ENCODE measurements at regions not wholly inside any gene's neighbourhood (a gene's known extent, or its start where the extent isn't known, plus 50 kb on each side); places are given as distances from the start of the nearest gene placed in this dataset.
"Not testable (repeated sequence)": the region's sequence is repeated elsewhere in the genome, so short reads cannot be mapped to it uniquely, and the experiment has no call there.

DNA sequence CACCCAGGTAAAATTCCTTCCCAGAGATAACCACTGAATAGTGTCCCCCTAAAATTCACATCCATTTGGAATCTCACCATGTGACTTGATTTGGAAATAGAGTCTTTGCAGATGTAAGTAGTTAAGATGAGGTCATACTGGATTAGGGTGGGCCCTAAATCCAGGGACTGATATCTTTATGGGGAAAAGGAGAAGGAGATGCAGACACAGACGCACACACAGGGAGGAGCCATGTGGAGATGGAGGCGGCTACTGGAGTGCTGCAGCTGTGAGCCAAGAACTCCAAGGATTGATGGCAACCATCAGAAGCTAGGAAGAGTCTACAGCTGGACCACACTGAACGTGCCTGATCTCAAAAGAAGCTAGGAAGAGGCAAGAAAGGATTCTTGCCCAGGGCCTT, 96.6 kb upstream of the SRD5A3 start:
- intact Hi-C loops (cut with DNase I) = no loop called here
- DNase-seq = no peak

DNA sequence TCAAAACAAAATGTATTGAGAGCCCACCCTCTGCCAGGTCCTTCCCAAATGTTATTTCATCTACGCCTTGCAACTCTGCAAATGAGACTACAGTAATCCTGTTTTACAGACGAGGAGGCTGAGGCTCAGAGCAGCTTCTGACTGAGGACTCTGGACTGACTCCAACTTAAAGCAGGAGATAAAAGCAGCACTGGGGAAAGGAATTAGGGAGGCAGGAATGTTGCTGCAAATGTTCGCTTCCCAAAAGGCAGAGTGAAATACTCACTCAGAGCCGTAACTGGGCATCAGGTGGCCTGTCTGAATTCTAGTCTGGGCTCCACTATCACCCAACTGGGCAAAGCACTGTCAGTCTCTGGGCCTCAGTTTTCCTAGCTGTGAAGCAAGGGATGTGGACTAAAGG, 94.7 kb upstream of the SRD5A3 start:
- no peak for DNase-seq
- intact Hi-C loops (cut with DNase I) = no loop called here

DNA sequence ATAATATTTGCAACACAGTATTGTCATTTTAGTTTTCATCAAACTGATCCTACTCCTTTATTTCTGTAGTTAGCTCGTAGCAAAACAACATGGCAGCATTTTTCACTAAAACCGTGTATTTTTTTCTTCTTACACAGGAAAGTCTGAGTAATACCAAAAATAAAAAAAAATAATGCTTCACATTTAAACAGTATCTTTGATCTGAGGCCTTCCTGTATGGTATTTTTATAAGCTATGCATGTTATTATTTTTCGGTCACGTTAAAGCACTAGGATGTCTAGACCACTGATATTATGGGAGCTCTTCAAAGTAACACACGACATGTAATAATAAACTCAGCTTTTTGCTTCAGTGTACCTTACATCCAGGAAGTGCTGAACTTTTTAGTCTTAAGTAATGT, 94.1 kb upstream of the SRD5A3 start:
- DNase-seq = no peak
- intact Hi-C loops (cut with DNase I) = no loop called here

DNA sequence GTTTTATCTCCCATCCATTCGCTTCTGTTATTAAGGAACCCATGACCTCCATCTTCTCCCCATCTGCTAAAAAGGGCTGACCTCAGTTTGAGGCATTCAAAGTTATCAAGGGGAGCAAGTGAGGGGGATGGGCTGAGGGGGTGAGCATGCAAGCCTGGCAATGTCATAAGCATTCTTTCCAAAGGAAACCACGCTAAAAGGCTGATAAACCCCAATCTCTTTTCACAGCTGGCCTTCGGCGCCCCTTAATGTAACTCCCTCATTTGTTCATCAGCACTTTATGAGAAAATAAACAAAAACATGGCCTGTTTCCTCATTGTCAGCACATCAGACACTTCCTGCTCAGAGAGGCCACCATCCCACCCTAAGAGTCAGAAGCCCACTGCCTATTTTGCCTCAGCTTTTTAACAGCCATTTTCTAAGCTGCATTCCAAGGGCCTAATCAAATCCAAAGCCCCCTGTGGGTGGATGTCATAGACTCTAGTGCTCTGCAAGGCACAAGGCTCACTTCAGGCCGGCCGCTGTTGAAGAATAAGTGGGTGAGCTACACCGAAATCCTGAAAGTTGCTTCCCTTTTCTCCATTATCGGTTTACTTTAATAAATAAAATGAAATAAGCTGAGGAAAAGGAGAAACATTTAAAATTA, 92.0 kb upstream of the SRD5A3 start:
- no peak for DNase-seq
- intact Hi-C loops (cut with DNase I) = no loop called here

DNA sequence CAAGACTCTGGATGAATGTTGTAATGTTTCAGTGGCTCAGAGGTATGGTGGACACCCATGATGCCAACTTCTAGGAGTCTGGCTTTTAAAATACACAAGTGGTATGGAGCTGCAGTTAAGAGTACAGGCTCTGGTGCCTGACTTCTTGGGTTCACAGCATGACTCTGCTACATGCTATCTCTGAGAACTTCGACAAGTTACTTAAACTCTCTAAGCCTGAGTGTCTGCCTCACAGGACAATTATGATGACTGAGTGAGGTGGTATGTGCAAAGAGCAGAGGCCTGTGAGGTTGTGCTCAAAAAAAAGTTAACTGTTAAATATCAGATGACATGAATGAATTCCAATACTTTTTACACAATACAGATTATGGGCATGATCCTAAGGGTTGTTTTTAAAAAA, 90.9 kb upstream of the SRD5A3 start:
- no peak for DNase-seq
- intact Hi-C loops (cut with DNase I) = no loop called here

DNA sequence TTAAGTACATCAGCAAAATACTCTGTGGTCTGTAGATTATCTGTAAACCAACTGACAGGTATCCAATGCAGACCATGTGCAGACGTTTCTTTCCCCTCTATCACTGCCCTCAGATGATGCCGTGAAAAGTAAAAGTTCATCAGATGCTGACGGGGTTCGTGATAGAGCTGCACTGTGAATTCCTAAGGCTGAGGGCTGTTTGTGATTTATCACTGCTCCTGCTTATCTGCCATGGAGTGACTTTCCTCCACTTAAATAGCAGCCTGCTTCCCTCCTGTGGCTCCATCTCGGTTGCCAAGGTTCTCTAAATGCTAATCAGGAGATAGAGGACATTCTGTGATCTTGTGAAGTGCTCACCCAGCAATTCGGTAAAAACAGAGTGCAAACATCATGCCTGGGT, 89.3 kb upstream of the SRD5A3 start:
- DNase-seq = no peak

DNA sequence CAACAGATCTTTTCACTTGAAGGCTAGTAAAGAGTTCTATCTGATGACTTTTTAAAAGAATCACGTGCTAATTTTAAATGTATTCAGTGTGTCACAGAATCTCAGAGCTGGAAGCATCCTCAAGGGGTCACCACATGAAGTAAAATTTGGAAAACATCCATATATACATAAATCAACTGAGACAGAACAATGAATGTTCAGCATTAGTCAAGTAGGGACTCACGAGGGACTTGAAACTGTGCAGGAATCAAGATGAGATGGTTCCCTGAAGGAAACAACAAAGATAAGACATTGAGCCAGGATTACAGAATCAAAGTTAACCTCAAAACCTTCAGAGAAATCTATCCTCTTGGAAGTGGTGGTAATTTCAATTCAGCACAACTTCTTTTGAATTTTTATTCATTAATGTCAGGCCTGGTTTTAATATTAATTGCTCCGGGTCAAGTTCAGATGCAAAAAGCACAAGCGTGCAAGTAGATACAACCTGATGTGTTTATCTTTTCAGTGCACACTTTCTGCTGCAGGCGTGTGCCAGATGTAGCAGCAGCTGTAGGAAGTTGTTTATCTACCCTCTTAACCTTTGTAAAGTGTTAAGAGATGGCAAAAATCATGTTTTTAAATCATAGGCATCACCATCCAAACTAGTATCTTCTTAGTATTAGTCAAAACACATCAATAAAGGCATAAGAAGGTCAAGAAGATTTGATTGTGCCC, 87.7 kb upstream of the SRD5A3 start:
- DNase-seq = no peak
- intact Hi-C loops (cut with DNase I) = no loop called here

More for the DNA sequence above, 89.3 kb upstream of the SRD5A3 start:
- intact Hi-C loops (cut with DNase I) = no loop called here

DNA sequence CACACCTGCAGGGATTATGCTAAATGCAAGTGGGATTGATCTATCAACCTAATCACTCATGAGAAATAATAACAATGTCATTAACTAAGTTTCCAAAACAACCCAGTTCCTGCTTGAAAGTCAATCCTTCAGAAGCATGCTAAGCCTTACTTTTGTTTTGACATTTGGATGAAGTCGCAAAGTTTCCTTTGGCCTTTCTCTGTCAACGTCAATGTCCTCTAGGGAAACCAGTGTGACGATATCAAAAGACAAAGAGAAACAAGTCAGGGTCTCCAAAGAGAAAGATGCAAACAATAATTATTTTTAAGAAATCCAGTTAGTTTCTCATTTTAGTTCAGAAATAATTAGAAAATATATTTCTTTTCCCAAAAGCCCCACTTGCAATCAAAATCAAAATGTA, 86.7 kb upstream of the SRD5A3 start:
- intact Hi-C loops (cut with DNase I) = no loop called here
- no peak for DNase-seq

DNA sequence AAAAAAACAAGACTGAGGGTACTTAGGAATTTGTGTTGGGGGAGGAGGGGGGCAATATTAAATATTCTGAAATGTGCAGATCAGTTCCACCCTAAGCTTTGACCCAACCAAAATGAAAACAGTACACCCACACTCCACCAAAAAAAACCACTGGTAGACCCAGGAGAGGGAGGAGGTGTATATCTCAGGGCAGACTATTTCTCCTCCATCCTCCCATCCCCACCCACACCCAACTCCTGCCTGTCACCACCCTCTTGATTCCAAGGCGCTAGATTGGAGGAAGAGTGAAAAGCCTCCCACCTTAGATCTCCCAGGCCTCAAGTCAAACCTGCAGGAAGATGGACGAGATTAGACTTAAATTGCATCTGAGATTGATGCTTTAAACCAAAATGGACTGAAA, 76.6 kb upstream of the SRD5A3 start:
- no peak for DNase-seq
- intact Hi-C loops (cut with DNase I) = no loop called here

DNA sequence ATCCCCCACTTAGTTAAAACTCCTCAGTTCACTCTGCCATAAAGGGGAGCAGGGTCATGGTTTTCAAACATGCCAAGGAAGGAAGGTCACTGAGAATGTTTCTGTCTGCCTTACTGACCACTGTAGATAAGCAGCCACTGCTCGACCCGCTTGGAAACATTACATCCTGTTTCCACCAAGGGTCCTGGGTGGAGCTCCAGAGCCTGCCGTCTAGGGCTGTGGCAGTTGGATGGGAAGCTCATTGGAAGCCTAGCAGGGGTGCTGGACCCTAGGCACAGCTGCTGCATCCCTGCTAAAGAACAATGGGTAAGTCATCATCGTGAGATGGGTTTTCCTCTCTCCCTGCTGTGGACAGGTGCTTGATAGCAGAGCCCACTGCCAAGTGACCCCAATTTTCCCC, 76.0 kb upstream of the SRD5A3 start:
- no peak for DNase-seq
- intact Hi-C loops (cut with DNase I) = no loop called here

DNA sequence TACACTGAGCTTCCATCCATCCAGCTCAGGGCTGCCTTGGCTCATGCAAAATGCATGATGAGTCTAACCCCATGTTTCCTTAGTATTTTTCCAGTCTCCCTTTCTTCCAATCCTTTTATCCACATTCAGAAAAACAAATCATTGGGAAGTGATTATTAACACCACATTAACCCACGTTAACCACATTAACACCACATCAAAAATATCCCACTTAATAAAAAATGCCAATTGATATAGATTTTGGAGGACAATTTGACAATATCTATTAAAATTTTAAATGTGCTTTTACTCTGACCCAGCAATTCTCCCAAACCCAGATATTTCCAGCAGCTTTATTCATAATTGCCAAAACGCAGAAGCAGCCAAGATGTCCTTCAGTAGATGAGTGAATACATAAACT, 75.6 kb upstream of the SRD5A3 start:
- intact Hi-C loops (cut with DNase I) = no loop called here
- no peak for DNase-seq

DNA sequence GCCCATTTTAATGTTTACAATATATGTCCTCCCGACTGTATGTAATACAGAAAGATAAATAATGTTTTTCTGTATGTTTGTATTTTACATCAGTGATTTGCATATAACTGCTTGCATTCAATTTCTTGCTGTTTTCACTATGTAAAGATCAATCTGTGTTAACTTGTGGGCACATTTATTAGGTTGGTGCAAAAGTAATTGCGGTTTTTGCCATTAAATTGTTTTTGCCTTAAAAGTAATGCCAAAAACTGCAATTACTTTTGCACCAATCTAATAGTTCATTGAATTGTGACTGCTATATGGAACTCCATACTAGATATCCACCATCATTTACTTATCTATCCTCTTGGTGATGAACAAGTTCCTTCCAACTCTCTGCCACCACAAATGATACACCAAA, 73.9 kb upstream of the SRD5A3 start:
- no peak for DNase-seq
- intact Hi-C loops (cut with DNase I) = no loop called here

DNA sequence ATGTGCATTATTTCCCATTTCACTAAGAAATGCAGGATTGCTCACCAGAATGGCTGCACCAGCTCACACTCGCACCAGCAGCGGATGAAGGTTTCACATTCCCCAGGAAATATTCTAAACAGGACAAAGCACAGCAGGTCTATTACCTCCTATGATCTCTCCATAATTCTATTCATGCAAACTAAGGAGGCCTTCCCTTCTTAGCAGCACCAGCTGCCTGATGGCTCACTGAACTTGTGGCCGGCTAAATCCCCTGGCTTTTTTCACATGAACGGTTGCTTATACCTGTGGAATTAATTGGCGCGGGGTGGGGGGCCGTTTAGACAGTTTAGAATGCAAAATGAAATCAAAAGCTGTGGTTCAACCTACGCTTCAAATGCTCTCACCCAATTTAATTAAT, 73.5 kb upstream of the SRD5A3 start:
- no peak for DNase-seq
- intact Hi-C loops (cut with DNase I) = no loop called here

DNA sequence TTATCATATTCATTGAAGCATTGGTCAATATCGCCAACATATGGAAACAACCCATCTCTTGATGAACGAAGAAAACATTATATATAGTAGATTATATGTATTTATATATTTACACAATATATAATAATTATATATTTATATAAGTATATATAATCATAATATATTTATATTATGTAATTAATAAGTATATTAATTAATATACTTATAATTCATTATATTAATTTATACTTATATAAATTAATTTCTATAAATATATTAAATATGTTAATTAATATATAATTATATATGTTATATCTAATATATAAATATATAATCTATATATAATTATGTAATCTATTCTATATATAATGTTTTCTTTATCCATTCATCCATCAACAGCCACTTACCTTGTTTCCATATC, 69.0 kb upstream of the SRD5A3 start:
- intact Hi-C loops (cut with DNase I) = no loop called here
- no peak for DNase-seq

DNA sequence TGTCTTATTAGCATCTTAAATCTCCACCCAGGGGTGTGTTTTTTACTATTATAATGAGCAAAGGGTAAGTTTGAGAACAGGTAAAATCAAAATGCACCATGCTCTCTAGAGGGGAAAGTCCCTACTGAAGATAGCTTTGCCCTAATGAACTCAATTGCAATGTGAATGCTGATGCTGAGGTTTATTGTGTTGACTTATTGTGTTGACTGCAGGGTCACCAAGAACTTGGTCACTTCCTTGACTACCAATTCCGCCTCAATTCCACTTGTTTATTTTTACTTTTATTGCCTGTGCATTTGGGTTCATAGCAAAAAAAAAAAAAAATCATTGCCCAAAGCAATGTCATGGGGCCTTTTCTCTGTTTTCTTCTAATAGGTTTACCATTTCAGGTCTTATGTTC, 67.7 kb upstream of the SRD5A3 start:
- DNase-seq = no peak
- intact Hi-C loops (cut with DNase I) = no loop called here

DNA sequence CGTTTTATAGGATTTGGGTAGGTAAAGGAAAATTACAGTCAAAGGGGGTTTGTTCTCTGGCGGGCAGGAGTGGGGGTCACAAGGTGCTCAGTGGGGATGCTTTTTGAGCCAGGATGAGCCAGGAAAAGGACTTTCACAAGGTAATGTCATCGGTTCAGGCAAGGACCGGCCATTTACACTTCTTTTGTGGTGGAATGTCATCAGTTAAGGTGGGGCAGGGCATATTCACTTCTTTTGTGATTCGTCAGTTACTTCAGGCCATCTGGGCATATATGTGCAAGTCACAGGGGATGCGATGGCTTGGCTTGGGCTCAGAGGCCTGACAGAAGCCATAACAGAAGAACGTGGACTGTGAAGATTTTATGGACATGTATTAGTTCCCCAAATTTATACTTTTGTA, 65.6 kb upstream of the SRD5A3 start:
- DNase-seq; intact Hi-C loops (cut with DNase I): not testable (repeated sequence)

DNA sequence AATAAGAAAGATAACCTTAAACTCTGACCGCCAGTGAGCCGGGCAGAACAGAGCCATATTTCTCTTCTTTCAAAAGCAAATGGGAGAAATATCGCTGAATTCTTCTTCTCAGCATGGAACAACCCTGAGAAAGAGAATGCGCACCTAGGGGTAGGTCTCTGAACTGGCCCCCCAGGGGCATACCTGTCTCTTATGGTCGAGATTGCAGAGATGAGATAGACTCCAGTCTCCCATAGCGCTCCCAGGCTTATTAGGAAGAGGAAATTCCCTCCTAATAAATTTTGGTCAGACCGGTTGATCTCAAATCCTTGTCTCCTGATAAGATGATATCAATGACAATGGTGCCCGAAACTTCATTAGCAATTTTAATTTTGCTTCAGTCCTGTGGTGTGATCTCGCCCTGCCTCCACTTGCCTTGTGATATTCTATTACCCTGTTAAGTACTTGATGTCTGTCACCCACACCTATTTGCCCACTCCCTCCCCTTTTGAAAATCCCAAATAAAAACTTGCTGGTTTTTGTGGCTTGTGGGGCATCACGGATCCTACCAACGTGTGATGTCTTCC, 64.8 kb upstream of the SRD5A3 start:
- DNase-seq; intact Hi-C loops (cut with DNase I): not testable (repeated sequence)

DNA sequence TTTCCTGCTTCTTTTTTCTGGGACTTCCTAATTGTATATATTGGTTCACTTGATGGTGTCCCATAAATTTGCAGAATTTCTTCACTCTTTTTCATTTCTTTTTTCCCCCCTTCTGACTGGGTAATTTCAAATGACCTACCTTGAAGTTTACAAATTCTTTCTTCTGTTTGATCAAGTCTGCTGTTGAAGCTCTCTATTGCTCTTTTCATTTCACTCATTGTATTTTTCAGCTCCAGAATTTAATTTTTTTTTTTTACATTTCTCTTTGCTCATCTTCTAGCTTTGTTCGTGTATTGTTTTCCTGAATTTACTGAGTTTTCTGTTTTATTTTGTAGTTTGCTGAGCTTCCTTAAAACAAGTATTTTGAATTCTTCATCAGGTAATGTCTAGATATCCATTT, 61.7 kb upstream of the SRD5A3 start:
- DNase-seq = no peak
- intact Hi-C loops (cut with DNase I) = no loop called here

DNA sequence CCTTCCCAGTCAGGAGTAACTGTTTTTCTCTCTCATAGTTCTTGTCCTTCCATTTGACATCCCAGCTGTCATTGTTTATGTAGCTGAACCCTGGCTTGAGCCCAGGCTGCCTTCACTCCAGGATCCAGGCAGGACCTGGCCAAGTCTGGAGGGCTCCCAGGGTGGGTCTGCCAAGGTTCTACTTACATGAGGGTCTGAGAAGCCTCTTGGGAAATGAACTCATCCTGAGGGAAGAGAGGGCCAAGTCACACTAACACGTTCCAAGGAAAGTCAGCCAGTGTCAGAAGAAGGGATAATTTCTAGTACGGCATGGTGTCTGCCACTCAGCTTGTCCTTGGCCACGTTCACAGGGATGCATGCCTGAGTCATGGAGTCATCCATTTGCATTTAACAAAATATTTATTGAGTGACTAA, 54.8 kb upstream of the SRD5A3 start:
- DNase-seq = no peak

DNA sequence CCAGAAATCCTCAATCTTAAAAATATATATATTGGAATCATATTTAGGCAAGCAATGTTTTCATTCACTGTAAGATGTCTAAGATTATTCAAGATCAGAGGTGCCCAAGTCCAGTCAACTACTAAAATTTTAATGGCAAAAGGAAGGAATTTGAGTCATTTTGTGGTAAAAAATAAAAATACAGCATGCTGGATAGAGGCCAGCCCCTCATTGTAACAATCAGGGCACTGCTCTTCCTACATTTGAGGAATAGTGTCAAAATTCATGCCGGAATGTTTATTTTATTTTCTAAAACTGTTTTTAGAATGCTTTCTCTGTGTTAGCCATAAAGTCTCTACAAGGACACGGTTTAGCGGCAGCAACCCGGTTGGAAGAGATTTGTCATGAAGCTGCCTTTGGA, 49.9 kb upstream of the SRD5A3 start:
- no peak for DNase-seq
- intact Hi-C loops (cut with DNase I) = no loop called here

More for the DNA sequence above, 54.8 kb upstream of the SRD5A3 start:
- intact Hi-C loops (cut with DNase I) = no loop called here
